HepG2 (cell line): ENCODE measurements at regions not wholly inside any gene's neighbourhood (a gene's known extent, or its start where the extent isn't known, plus 50 kb on each side); places are given as distances from the start of the nearest gene placed in this dataset.

ENCODE experiments used
- ATAC-seq: fragments of 200-7000 bp; cut with Tn5 transposase; 3 replicates; pipeline ENCODE4 v1.9.1; 2020; ENCODE audit warnings: mild to moderate bottlenecking, moderate library complexity
- BruUV-seq: library from RNA; stranded (reverse); fragments of 400-500 nt; replicated peaks from 2 replicates; lab custom pipeline; 2021; lab: Mats Ljungman, UMichigan
- CTCF ChIA-PET: fragments of 300-600 bp; formaldehyde crosslinking; extraction: SDS; loops from one replicate; lab custom pipeline; 2021; ENCODE audit warnings: low total read pairs, inconsistent platforms, low intra/inter-chr PET ratio; lab: Yijun Ruan, JAX
- POLR2A ChIA-PET: fragments of 350-600 bp; sonication (Branson Sonifier 250); formaldehyde crosslinking; loops from one replicate; lab custom pipeline; 2020; ENCODE audit warnings: antibody characterized with exemption, inconsistent platforms; lab: Yijun Ruan, JAX
- DNase-seq: peaks from one replicate; pipeline ENCODE4 v3.0.0-alpha.2; 2015; ENCODE audit warnings: low spot score
- FAIRE-seq: peaks from 3 replicates; lab custom pipeline; 2011; peaks lifted over from hg19 to GRCh38; lab: Jason Lieb, UNC
- H2AFZ ChIP-seq: one replicate; pipeline ENCODE4 v1.6.1; 2011; ENCODE audit warnings: low read length, inconsistent platforms
- H3K27ac ChIP-seq: fragments of 300-600 bp; 3 replicates; pipeline ENCODE4 v1.8.0; 2011; ENCODE audit warnings: mixed run types, mild to moderate bottlenecking, mixed read lengths, low read length, inconsistent platforms; ENCODE audit not compliant: insufficient read depth; ENCODE audit errors: extremely low read length
- H3K27me3 ChIP-seq, 2 experiments: fragments of 200-600 bp in 1 of 2; 2 replicates in 1 of 2; 3 replicates in 1 of 2; pipeline versions ENCODE4 v1.6.0 to v1.8.0; 2011; ENCODE audit warnings: low read length in 2 of 2, mild to moderate bottlenecking in 2 of 2, moderate library complexity in 2 of 2, inconsistent platforms in 1 of 2; ENCODE audit not compliant: insufficient read depth in 2 of 2, control insufficient read depth in 1 of 2
- H3K36me3 ChIP-seq, 2 experiments: fragments of 200-600 bp in 1 of 2; replicated peaks in 1 of 2; 2 replicates in 1 of 2; 3 replicates in 1 of 2; pipeline versions ENCODE4 v1.5.1 to v1.8.0; 2011; ENCODE audit warnings: low read length in 2 of 2, inconsistent platforms in 1 of 2; ENCODE audit not compliant: insufficient read depth in 2 of 2, control insufficient read depth in 1 of 2
- H3K4me1 ChIP-seq: 2 replicates; pipeline ENCODE4 v1.5.1; 2012; ENCODE audit warnings: low read length, inconsistent platforms; ENCODE audit not compliant: insufficient read depth
- H3K4me2 ChIP-seq: 2 replicates; pipeline ENCODE4 v1.6.0; 2011; ENCODE audit warnings: low read depth, low read length, inconsistent platforms
- H3K4me3 ChIP-seq, 3 experiments: fragments of 200-600 bp in 1 of 3; sonication (generic), shearing (Covaris generic) in 1 of 3; replicated peaks in 1 of 3; 2 replicates each; pipeline ENCODE4 v1.5.1; 2011 to 2016; ENCODE audit warnings: low read length in 3 of 3, inconsistent platforms in 2 of 3, low read depth in 2 of 3, mild to moderate bottlenecking in 2 of 3, control low read depth in 1 of 3, mixed read lengths in 1 of 3; ENCODE audit not compliant: insufficient read depth in 1 of 3
- H3K79me2 ChIP-seq: one replicate; pipeline ENCODE4 v1.6.1; 2011; ENCODE audit warnings: low read length, inconsistent platforms; ENCODE audit not compliant: insufficient read depth
- H3K9ac ChIP-seq: 2 replicates; pipeline ENCODE4 v1.6.0; 2011; ENCODE audit warnings: mild to moderate bottlenecking, low read depth, low read length, inconsistent platforms; ENCODE audit not compliant: insufficient read depth
- H3K9me3 ChIP-seq: 2 replicates; pipeline ENCODE4 v1.5.1; 2012; ENCODE audit warnings: mild to moderate bottlenecking, low read length
- H4K20me1 ChIP-seq: 2 replicates; pipeline ENCODE4 v1.6.0; 2011; ENCODE audit warnings: inconsistent platforms, mild to moderate bottlenecking, low read length, moderate library complexity; ENCODE audit not compliant: insufficient read depth
- CEBPB ChIP-seq: IDR thresholded peaks from 2 replicates; pipeline ENCODE4 v1.6.1; 2011; ENCODE audit warnings: low read depth, low read length, improper control_type of control experiment, borderline replicate concordance
- MZF1 ChIP-seq: sonication (generic); formaldehyde crosslinking; IDR thresholded peaks from 2 replicates; pipeline ENCODE4 v1.8.1; 2023; ENCODE audit warnings: mild to moderate bottlenecking, missing genetic modification reagents, borderline replicate concordance
- NFE2L2 ChIP-seq: fragments of 150-350 bp; IDR thresholded peaks from 2 replicates; pipeline ENCODE4 v1.6.1; 2014; ENCODE audit warnings: low read length
- ZNF251 ChIP-seq: sonication (generic); formaldehyde crosslinking; IDR thresholded peaks from 2 replicates; pipeline ENCODE4 v1.9.0; 2021; ENCODE audit warnings: mild to moderate bottlenecking, missing genetic modification reagents
- ZNF30 ChIP-seq: sonication (generic); formaldehyde crosslinking; IDR thresholded peaks from 2 replicates; pipeline ENCODE4 v1.5.0; 2020; ENCODE audit warnings: mild to moderate bottlenecking, missing genetic modification reagents
- WGBS: methylation state at CpG from one replicate; pipeline ENCODE4 v1.1.6; 2017; ENCODE audit warnings: low lambda C conversion rate; 5-methylcytosine and 5-hydroxymethylcytosine counted together
- in situ Hi-C: cut with HindIII; loops from 2 replicates; pipeline ENCODE4 v1.10.0; 2017; ENCODE audit warnings: low pct_unique_long_range_greater_than_20kb; ENCODE audit not compliant: extremely low pct_ligation_motif_present
- intact Hi-C: fragments of 100-400 bp; cut with micrococcal nuclease; formaldehyde crosslinking; loops from one replicate; pipeline ENCODE4 v1.10.0; 2022; ENCODE audit not compliant: unreplicated experiment
- TF ChIP-seq, protein P1 (sequence below): sonication (generic); formaldehyde crosslinking; IDR thresholded peaks from 2 replicates; pipeline ENCODE4 v1.4.0; 2020; ENCODE audit warnings: missing genetic modification reagents
- TF ChIP-seq, protein P2 (sequence below): sonication (generic); formaldehyde crosslinking; IDR thresholded peaks from 2 replicates; pipeline ENCODE4 v1.8.0; 2022; ENCODE audit warnings: missing genetic modification reagents, low read depth, mild to moderate bottlenecking, borderline replicate concordance
- TF ChIP-seq, protein P3 (sequence below): IDR thresholded peaks from 2 replicates; pipeline ENCODE4 v1.6.1; 2016; ENCODE audit warnings: missing genetic modification reagents, missing compliant biosample characterization

DNA sequence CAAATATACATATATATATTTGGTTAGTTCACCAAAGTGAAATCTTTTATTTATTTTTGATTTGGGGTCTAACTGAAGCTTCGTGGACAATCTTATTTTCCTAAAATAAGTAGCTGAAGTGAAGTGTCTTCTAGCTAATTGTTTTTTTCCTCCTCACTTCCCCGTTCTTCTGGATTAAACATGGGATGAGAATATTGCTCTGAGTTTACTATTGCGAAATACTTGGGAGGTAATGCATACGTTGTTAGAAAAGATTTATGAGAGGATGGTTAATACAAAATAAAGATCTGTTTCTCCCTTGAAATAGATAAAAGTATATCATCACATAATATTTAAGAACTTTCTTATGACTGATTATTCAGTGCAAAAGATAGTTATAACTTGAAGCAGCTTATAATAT, 228.3 kb upstream of the TPK1 start:
- Histone ChIP-seq H2AFZ (no peak overlapping the region), H3K4me1 (no peaks in the 10 kb centered on the region), H3K79me2 (no peaks in the 10 kb centered on the region), H3K9ac (no peak overlapping the region), H3K9me3 (peaks cover 59% of the 10 kb centered on the region), H4K20me1 (no peaks in the 10 kb centered on the region), H3K4me2 (no peak overlapping the region), H3K36me3 (no peaks in the 10 kb centered on the region), H3K4me3 (no peak overlapping the region), H3K27me3 (no peaks in the 10 kb centered on the region), H3K27ac (no peak overlapping the region)
- ChIA-PET CTCF (no interaction called here), POLR2A (no interaction called here)
- no TSS peak for BruUV-seq
- 3% methylated on average over 4 of the region's 4 CpGs for WGBS
- TF ChIP-seq NFE2L2 (no peak), CEBPB (peak; percentile 84), ZNF251 (CRISPR knock-in tag) (no peak)
- TF ChIP-seq, protein P1, sequence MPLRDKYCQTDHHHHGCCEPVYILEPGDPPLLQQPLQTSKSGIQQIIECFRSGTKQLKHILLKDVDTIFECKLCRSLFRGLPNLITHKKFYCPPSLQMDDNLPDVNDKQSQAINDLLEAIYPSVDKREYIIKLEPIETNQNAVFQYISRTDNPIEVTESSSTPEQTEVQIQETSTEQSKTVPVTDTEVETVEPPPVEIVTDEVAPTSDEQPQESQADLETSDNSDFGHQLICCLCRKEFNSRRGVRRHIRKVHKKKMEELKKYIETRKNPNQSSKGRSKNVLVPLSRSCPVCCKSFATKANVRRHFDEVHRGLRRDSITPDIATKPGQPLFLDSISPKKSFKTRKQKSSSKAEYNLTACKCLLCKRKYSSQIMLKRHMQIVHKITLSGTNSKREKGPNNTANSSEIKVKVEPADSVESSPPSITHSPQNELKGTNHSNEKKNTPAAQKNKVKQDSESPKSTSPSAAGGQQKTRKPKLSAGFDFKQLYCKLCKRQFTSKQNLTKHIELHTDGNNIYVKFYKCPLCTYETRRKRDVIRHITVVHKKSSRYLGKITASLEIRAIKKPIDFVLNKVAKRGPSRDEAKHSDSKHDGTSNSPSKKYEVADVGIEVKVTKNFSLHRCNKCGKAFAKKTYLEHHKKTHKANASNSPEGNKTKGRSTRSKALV (CRISPR knock-in tag): no peak
- TF ChIP-seq, protein P2, sequence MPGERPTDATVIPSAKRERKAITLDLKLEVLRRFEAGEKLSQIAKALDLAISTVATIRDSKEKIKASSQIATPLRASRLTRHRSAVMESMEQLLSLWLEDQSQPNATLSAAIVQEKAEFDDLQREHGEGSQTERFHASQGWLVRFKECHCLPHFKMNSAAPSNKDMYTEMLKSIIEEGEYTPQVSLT (CRISPR knock-in tag): no peak
- DNase-seq: no peak
- in situ Hi-C loops: no loop called here
- intact Hi-C loops: no loop called here
- FAIRE-seq: no peak
- no peak for ATAC-seq

DNA sequence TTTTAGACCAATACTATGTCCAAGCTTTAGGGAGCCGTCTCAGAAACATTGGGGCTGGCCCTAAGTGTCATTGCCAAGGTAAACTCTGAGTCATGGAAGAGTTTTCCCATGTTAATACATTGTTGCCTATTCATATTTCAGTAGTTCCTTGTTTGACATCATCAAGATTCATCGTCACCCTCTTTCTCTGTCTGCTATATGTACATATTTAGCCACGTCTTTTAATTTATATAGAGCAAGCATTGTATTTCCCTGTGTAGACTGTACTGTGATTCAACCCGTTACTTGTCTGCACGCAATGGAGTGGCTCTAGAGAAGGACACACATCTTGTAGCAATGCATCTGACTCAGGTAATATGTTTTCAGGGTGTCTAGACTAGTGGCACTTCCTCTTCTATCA, 217.9 kb upstream of the TPK1 start:
- CTCF ChIA-PET: no interaction called here
- H3K27me3 ChIP-seq: no peaks in the 10 kb centered on the region

More for the DNA sequence above, 217.9 kb upstream of the TPK1 start:
- FAIRE-seq (no peak), DNase-seq (no peak), ATAC-seq (no peak)
- Histone ChIP-seq H3K4me3 (no peak overlapping the region), H3K27ac (no peak overlapping the region), H3K9me3 (peaks cover 96% of the 10 kb centered on the region), H3K4me2 (no peak overlapping the region), H3K79me2 (no peaks in the 10 kb centered on the region), H3K36me3 (no peaks in the 10 kb centered on the region), H3K9ac (no peak overlapping the region), H4K20me1 (no peaks in the 10 kb centered on the region), H2AFZ (no peak overlapping the region), H3K4me1 (no peaks in the 10 kb centered on the region)
- intact Hi-C loops: no loop called here
- in situ Hi-C loops: no loop called here
- 6% methylated on average over 5 of the region's 5 CpGs for WGBS
- POLR2A ChIA-PET: no interaction called here
- TF ChIP-seq ZNF30 (CRISPR knock-in tag) (no peak), MZF1 (CRISPR knock-in tag) (no peak)
- TF ChIP-seq, protein P3, sequence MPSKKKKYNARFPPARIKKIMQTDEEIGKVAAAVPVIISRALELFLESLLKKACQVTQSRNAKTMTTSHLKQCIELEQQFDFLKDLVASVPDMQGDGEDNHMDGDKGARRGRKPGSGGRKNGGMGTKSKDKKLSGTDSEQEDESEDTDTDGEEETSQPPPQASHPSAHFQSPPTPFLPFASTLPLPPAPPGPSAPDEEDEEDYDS (CRISPR knock-in tag): no peak
- no TSS peak for BruUV-seq
